HTR-8/SVneo (cell line): ENCODE measurements at regions not wholly inside any gene's neighbourhood (a gene's known extent, or its start where the extent isn't known, plus 50 kb on each side); places are given as distances from the start of the nearest gene placed in this dataset.
"Not testable (repeated sequence)": the region's sequence is repeated elsewhere in the genome, so short reads cannot be mapped to it uniquely, and the experiment has no call there.

Source experiments
- DNase-seq: peaks from one replicate; pipeline ENCODE4 v3.0.0; 2011; ENCODE audit warnings: low spot score, mixed read lengths; ENCODE audit not compliant: insufficient read length
- FAIRE-seq: peaks from 2 replicates; lab custom pipeline; 2011; peaks lifted over from hg19 to GRCh38; lab: Jason Lieb, UNC

GRCh38 chr1:82783044-82783443 is 982.3 kb downstream of the ADGRL2 start:
- DNase-seq (no peak), FAIRE-seq (no peak)

GRCh38 chr1:82782599-82782998 is 981.9 kb downstream of the ADGRL2 start:
- FAIRE-seq, result no peak

GRCh38 chr1:82778612-82779011 is 977.9 kb downstream of the ADGRL2 start:
- no peak for DNase-seq
- FAIRE-seq, result no peak

More at GRCh38 chr1:82782599-82782998, 981.9 kb downstream of the ADGRL2 start:
- DNase-seq, result no peak

- FAIRE-seq, result no peak
- DNase-seq, result no peak
These were observed 976.5 kb downstream of the ADGRL2 start for GRCh38 chr1:82777240-82777639.

GRCh38 chr1:82776730-82777129 is 976.0 kb downstream of the ADGRL2 start:
- DNase-seq, FAIRE-seq: not testable (repeated sequence)

GRCh38 chr1:82775406-82776000 is 974.8 kb downstream of the ADGRL2 start:
- FAIRE-seq (no peak), DNase-seq (no peak)

GRCh38 chr1:82762829-82763532 is 962.2 kb downstream of the ADGRL2 start:
- FAIRE-seq (no peak), DNase-seq (no peak)

GRCh38 chr1:82759035-82759434 is 958.3 kb downstream of the ADGRL2 start:
- FAIRE-seq (no peak), DNase-seq (no peak)

GRCh38 chr1:82755671-82756070 is 954.9 kb downstream of the ADGRL2 start:
- FAIRE-seq (no peak), DNase-seq (no peak)

- FAIRE-seq, result no peak
These were observed 954.5 kb downstream of the ADGRL2 start for GRCh38 chr1:82755191-82755590.

GRCh38 chr1:82752046-82752445 is 951.3 kb downstream of the ADGRL2 start:
- FAIRE-seq (no peak), DNase-seq (no peak)

More at GRCh38 chr1:82755191-82755590, 954.5 kb downstream of the ADGRL2 start:
- no peak for DNase-seq

GRCh38 chr1:82733645-82734044 is 932.9 kb downstream of the ADGRL2 start:
- FAIRE-seq, result no peak
- DNase-seq, result no peak

GRCh38 chr1:82731216-82731615 is 930.5 kb downstream of the ADGRL2 start:
- DNase-seq, result no peak
- FAIRE-seq, result no peak

- no peak for DNase-seq
- no peak for FAIRE-seq
These were observed 927.5 kb downstream of the ADGRL2 start for GRCh38 chr1:82728206-82728605.

- no peak for DNase-seq
- FAIRE-seq, result no peak
These were observed 923.5 kb downstream of the ADGRL2 start for GRCh38 chr1:82724246-82724645.

GRCh38 chr1:82722608-82723007 is 921.9 kb downstream of the ADGRL2 start:
- no peak for DNase-seq
- FAIRE-seq, result no peak

GRCh38 chr1:82721702-82722101 is 921.0 kb downstream of the ADGRL2 start:
- FAIRE-seq, result no peak

GRCh38 chr1:82718719-82719419 is 918.1 kb downstream of the ADGRL2 start:
- FAIRE-seq (no peak), DNase-seq (no peak)

More at GRCh38 chr1:82721702-82722101, 921.0 kb downstream of the ADGRL2 start:
- DNase-seq, result no peak

- DNase-seq (no peak), FAIRE-seq (no peak)
These were observed 909.4 kb downstream of the ADGRL2 start for GRCh38 chr1:82710091-82710490.

- DNase-seq, result no peak
- no peak for FAIRE-seq
These were observed 906.9 kb downstream of the ADGRL2 start for GRCh38 chr1:82707681-82708080.

- FAIRE-seq, result no peak
- no peak for DNase-seq
These were observed 906.0 kb downstream of the ADGRL2 start for GRCh38 chr1:82706741-82707140.
